ENCODE measurements at regions not wholly inside any gene's neighbourhood (a gene's known extent, or its start where the extent isn't known, plus 50 kb on each side); places are given as distances from the start of the nearest gene placed in this dataset.

- no peak for DNase-seq
These were observed 162.7 kb downstream of the ARL4C start for GRCh38 chr2:234334151-234334550.

GRCh38 chr2:234333168-234334130 is 163.4 kb downstream of the ARL4C start:
- DNase-seq: no peak

- no peak for DNase-seq
These were observed 164.9 kb downstream of the ARL4C start for GRCh38 chr2:234331966-234332365.

GRCh38 chr2:234331566-234331965 is 165.3 kb downstream of the ARL4C start:
- DNase-seq: no peak

- no peak for DNase-seq
These were observed 166.0 kb downstream of the ARL4C start for GRCh38 chr2:234330902-234331301.

GRCh38 chr2:234329202-234329960 is 167.5 kb downstream of the ARL4C start:
- DNase-seq: no peak

GRCh38 chr2:234328444-234328990 is 168.4 kb downstream of the ARL4C start:
- no peak for DNase-seq

GRCh38 chr2:234326694-234327093 is 170.2 kb downstream of the ARL4C start:
- DNase-seq: no peak

GRCh38 chr2:234324116-234324515 is 172.8 kb downstream of the ARL4C start:
- no peak for DNase-seq

GRCh38 chr2:234322766-234323465 is 174.0 kb downstream of the ARL4C start:
- DNase-seq: no peak

- no peak for DNase-seq
These were observed 176.8 kb downstream of the ARL4C start for GRCh38 chr2:234320066-234320465.

- DNase-seq: no peak
These were observed 178.5 kb downstream of the ARL4C start for GRCh38 chr2:234318361-234318760.

- DNase-seq: no peak
These were observed 183.3 kb downstream of the ARL4C start for GRCh38 chr2:234313558-234313957.

- DNase-seq: no peak
These were observed 186.7 kb downstream of the ARL4C start for GRCh38 chr2:234310166-234310565.

GRCh38 chr2:234309431-234309830 is 187.4 kb downstream of the ARL4C start:
- no peak for DNase-seq

GRCh38 chr2:234308813-234309195 is 188.1 kb downstream of the ARL4C start:
- DNase-seq: no peak

- no peak for DNase-seq
These were observed 188.6 kb downstream of the ARL4C start for GRCh38 chr2:234308073-234308812.

GRCh38 chr2:234307322-234307961 is 189.4 kb downstream of the ARL4C start:
- no peak for DNase-seq

GRCh38 chr2:234306426-234307173 is 190.3 kb downstream of the ARL4C start:
- DNase-seq: no peak

- no peak for DNase-seq
These were observed 191.0 kb downstream of the ARL4C start for GRCh38 chr2:234305846-234306245.

GRCh38 chr2:234304950-234305349 is 191.9 kb downstream of the ARL4C start:
- no peak for DNase-seq
